ENCODE measurements at regions not wholly inside any gene's neighbourhood (a gene's known extent, or its start where the extent isn't known, plus 50 kb on each side); places are given as distances from the start of the nearest gene placed in this dataset.
A peak's percentile ranks its signal among the peaks of the same experiment; 100 is the strongest.

DNA sequence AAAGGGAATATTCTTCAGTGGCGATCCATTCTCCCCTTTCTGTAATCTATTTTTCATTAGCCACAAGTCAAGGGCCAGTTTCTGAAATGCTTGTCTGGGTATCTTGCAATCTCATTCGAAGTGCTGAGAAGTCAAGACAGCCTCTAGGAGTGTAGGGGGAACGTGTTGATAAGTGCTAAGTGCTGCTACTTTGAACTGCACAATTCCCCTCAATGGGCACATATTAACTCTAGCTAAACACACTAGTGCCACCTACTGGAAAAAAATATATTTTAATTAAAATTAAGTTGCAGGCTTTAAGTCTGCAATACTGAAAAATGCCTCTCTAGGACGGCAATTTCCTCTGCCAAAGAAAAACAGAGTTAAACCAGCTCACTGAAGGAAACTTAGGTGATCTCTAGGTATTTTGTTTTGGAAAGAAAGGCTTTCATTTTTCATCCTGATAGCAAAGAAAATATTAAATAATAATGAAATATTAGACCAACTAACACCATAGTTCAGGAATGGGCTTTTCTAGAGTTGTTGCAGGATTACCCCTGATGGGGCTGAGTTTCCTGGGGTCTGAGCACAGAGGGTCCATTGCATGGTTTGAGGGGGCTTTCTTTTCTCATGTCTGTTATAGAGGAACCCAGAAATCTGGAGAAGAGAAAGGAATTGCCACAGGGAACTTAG is 181.9 kb upstream of the KBTBD8 start:
- BruUV-seq (replicated peaks), result no TSS peak
- TF ChIP-seq POLR2A (IDR thresholded peaks at IDR 0.05; ENCODE audit: borderline replicate concordance, extremely low read depth, insufficient read depth, insufficient read length) (no peak), CEBPB (IDR thresholded peaks at IDR 0.05; ENCODE audit: low read depth) (no peak), SIN3A (IDR thresholded peaks at IDR 0.05; ENCODE audit: low read depth) (no peak), SP1 (IDR thresholded peaks at IDR 0.05; ENCODE audit: low read depth) (no peak), ELF1 (IDR thresholded peaks at IDR 0.05; ENCODE audit: borderline replicate concordance, low read depth) (no peak), RAD21 (IDR thresholded peaks at IDR 0.05; ENCODE audit: low read depth) (peak; percentile 74), POLR2AphosphoS5 (IDR thresholded peaks at IDR 0.05; ENCODE audit: low read depth, low read length) (no peak)
- TF ChIP-seq, protein P1, sequence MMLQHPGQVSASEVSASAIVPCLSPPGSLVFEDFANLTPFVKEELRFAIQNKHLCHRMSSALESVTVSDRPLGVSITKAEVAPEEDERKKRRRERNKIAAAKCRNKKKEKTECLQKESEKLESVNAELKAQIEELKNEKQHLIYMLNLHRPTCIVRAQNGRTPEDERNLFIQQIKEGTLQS (IDR thresholded peaks at IDR 0.05), result no peak
- TF ChIP-seq, protein P2, sequence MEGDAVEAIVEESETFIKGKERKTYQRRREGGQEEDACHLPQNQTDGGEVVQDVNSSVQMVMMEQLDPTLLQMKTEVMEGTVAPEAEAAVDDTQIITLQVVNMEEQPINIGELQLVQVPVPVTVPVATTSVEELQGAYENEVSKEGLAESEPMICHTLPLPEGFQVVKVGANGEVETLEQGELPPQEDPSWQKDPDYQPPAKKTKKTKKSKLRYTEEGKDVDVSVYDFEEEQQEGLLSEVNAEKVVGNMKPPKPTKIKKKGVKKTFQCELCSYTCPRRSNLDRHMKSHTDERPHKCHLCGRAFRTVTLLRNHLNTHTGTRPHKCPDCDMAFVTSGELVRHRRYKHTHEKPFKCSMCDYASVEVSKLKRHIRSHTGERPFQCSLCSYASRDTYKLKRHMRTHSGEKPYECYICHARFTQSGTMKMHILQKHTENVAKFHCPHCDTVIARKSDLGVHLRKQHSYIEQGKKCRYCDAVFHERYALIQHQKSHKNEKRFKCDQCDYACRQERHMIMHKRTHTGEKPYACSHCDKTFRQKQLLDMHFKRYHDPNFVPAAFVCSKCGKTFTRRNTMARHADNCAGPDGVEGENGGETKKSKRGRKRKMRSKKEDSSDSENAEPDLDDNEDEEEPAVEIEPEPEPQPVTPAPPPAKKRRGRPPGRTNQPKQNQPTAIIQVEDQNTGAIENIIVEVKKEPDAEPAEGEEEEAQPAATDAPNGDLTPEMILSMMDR (IDR thresholded peaks at IDR 0.05 in 2 of 3, conservative IDR thresholded peaks at IDR 0.05 in 1 of 3; ENCODE audit: borderline replicate concordance in 1 of 3, insufficient read depth in 1 of 3, low read depth in 2 of 3, low read length in 2 of 3), result peak; percentile 32 to 65 (median 49)
- H4K20me1 ChIP-seq (ENCODE audit: insufficient read depth), result no peaks in the 10 kb centered on the region
- ChIA-PET RAD21 (ENCODE audit: low non-redundant PET in 1 of 2, low total read pairs in 2 of 2, uncharacterized antibody in 2 of 2, unreplicated experiment in 2 of 2) (interaction anchor here in 1 of 2 experiments (0.7 kb wide), 1 partner anchor 539 kb away, joined by 3 read pairs; no protein-coding TSS in a partner anchor), POLR2A (no interaction called here), CTCF (interaction anchor here (1.1 to 2.1 kb wide), 7 partner anchors 13 to 539 kb away, joined by 3 to 15 read pairs (median 5); no protein-coding TSS in a partner anchor)
- H3K4me1 ChIP-seq (ENCODE audit: control insufficient read depth in 1 of 2, insufficient read depth in 2 of 2, low read length in 2 of 2), result no peaks in the 10 kb centered on the region
- H2AFZ ChIP-seq (ENCODE audit: low read depth, low read length, poor library complexity, severe bottlenecking), result no peak overlapping the region
- intact Hi-C loops (cut with micrococcal nuclease), result loop anchor here (1.0 kb wide), 2 partner anchors 409 to 540 kb away; no protein-coding TSS in a partner anchor
- no peak overlapping the region for H3K4me2 ChIP-seq (ENCODE audit: low read length)
- DNase-seq (ENCODE audit: low read depth, low spot score) (peak; percentile 42), ATAC-seq (peak; percentile 87)
- H3K27me3 ChIP-seq (ENCODE audit: insufficient read depth, low read length), result peaks cover 29% of the 10 kb centered on the region
- H3K9ac ChIP-seq (ENCODE audit: low read length), result no peak overlapping the region
- H3K9me2 ChIP-seq (ENCODE audit: insufficient read depth), result no peaks in the 10 kb centered on the region
- H3K9me3 ChIP-seq (ENCODE audit: control insufficient read depth in 1 of 2, insufficient read depth in 1 of 2, low read depth in 1 of 2, low read length in 2 of 2), result no peaks in the 10 kb centered on the region
- H3K79me2 ChIP-seq (ENCODE audit: insufficient read depth, low read length), result no peaks in the 10 kb centered on the region
- H3K4me3 ChIP-seq (replicated peaks in 1 of 2; ENCODE audit: low read depth in 1 of 2, low read length in 2 of 2), result no peak overlapping the region
- H3K27ac ChIP-seq (ENCODE audit: low read depth, low read length), result no peak overlapping the region
- no peaks in the 10 kb centered on the region for H3K36me3 ChIP-seq (ENCODE audit: control insufficient read depth in 1 of 2, insufficient read depth in 2 of 2, low read length in 2 of 2)

All from HCT116 (cell line).